ENCODE measurements at regions not wholly inside any gene's neighbourhood (a gene's known extent, or its start where the extent isn't known, plus 50 kb on each side); places are given as distances from the start of the nearest gene placed in this dataset.
"Not testable (repeated sequence)": the region's sequence is repeated elsewhere in the genome, so short reads cannot be mapped to it uniquely, and the experiment has no call there.

DNA sequence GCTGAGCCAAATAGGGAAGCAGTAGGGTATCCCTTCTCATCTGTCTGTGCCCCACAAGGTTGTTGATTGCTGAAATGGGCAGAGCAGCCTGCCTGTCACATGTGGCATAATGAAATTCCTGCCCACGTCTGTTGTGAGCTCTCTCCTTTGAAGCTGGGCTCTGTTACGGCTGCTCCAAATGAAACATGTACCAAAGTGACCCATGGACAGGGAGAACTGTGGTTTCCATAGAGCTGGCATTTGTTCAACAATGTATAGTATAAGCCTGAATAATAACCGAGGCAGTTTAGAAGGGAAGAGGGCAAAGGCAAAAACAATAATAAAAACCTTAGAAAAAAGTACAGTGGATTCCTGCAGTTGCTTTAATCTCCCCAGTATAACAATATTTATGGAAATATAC, 149.7 kb downstream of the LYPLAL1 start:
- ATAC-seq (no peak), DNase-seq (ENCODE audit: low spot score) (no peak)

DNA sequence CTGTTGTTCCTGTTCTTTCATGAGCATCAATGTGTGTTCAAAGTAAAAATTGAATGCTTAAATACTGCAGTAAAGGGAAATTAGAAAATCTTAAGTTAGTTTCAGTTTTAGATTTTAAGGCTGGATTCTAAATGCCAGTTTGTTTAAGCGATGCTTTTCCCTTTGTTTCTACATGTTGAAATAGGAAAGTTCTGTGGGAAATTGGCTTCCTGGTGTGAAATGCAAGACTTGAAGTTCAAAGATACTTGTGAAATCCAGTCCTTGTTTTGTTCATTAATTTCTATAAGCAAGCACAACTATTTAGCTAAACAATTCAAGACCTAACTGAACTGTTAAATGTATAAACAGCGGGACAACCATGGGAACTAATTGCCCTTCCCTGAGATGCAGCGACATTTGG, 149.1 kb downstream of the LYPLAL1 start:
- ATAC-seq (no peak), DNase-seq (ENCODE audit: low spot score) (no peak)

- not testable (repeated sequence) for ATAC-seq; DNase-seq (ENCODE audit: low spot score)
Observed at GRCh38 chr1:219320563-219320962, 146.9 kb downstream of the LYPLAL1 start.

GRCh38 chr1:219318826-219319225, 145.1 kb downstream of the LYPLAL1 start:
- ATAC-seq (no peak), DNase-seq (ENCODE audit: low spot score) (no peak)

DNA sequence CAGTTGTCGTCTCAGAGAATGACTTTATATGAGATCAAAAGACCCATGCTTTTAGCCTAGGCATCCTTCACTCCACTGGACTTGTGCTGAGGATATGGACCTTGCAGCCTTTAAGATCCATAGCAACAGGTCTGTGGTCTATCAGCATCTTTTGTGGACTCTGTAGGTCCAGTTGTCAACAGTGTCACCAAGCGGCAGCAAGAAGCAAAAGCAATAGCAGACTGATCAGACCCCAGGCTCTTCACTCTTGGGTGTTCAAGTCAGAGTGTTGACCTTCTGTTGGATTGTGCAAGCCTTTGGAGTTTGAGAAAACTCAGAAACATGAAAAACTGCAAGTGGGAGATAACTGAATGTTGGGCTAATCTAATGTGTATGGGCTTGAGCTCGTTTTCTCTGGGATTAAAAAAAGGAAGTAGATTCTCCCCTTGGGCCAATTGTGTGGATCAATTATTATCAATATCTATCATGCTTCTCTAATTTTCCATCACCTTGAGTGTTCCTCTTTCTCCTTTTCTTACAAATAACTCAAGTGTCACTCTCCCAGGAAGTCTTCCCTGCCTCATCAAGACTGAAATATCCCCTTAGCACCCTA, 144.2 kb downstream of the LYPLAL1 start:
- peak; percentile 72 for ATAC-seq

DNA sequence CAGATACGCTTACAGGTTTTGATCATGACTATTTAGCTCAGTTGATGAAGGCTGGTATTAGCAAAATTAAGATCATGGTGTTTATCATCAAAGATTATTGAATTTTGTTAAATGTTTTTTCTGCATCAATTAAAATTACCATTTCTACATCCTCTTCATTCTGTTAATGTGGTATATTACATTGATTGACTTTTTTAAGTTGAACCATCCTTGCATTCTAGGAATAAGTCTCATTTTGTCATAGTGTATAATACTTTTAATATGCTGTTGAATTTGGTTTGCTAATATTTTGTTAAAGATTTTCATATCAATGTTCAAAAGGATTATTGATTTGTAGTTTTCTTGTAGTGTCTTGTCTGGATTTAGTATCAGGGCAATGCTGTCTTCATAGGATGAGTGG, 142.4 kb downstream of the LYPLAL1 start:
- ATAC-seq (no peak), DNase-seq (ENCODE audit: low spot score) (no peak)

More for the DNA sequence above, 144.2 kb downstream of the LYPLAL1 start:
- DNase-seq (ENCODE audit: low spot score), result no peak

DNA sequence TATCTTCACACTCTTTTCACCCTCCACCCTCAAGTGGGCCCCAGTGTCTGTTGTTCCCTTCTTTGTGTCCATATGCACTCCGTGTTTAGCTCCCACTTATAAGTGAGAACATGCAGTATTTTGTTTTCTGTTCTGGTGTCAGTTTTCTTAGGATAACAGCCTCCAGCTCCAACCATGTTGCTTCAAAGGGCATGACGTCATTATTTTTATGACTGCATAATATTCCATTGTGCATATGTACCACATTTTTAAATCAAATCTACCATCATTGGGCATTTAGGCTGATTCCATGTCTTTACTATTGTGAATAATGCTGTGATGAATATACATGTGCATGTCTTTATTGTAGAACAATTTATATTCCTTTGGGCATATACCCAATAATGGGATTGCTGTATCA, 140.3 kb downstream of the LYPLAL1 start:
- ATAC-seq (no peak), DNase-seq (ENCODE audit: low spot score) (no peak)

- DNase-seq (ENCODE audit: low spot score) (no peak), ATAC-seq (no peak)
Observed at GRCh38 chr1:219312967-219313366, 139.3 kb downstream of the LYPLAL1 start.

DNA sequence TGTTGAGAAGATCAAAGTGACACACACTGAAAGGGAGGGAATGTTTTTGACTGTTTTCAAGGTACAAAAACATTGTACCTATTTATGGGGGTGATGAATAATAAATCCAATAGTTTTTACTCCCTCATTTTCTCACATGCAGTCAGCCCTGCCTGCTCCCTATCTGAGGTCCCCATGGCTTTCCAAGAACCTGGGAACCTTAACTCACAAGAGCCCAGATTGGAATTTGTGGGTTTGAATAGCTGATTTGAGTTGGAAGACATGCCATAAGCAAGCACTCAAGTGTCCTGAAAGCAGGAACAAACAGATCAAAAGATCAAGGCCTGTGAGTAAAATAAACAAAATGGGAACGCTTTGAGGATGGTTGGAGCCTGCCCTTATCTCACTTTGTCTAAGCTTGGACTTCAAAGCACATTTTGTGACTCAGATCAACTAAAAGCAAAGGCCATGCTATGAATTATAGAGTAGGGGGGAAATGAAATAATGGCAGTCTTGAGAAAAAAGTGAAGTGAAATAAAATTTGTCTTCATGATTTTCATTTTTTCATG, 136.6 kb downstream of the LYPLAL1 start:
- ATAC-seq, result no peak
- DNase-seq (ENCODE audit: low spot score), result no peak

- DNase-seq (ENCODE audit: low spot score) (no peak), ATAC-seq (no peak)
Observed at GRCh38 chr1:219308367-219308766, 134.7 kb downstream of the LYPLAL1 start.

GRCh38 chr1:219304227-219305226, 130.8 kb downstream of the LYPLAL1 start:
- no peak for ATAC-seq
- DNase-seq (ENCODE audit: low spot score), result no peak

GRCh38 chr1:219302697-219303096, 129.0 kb downstream of the LYPLAL1 start:
- ATAC-seq, result no peak
- DNase-seq (ENCODE audit: low spot score), result no peak

- no peak for ATAC-seq
Observed at GRCh38 chr1:219299420-219299819, 125.7 kb downstream of the LYPLAL1 start.

GRCh38 chr1:219298571-219299148, 125.0 kb downstream of the LYPLAL1 start:
- ATAC-seq, result no peak
- no peak for DNase-seq (ENCODE audit: low spot score)

More at GRCh38 chr1:219299420-219299819, 125.7 kb downstream of the LYPLAL1 start:
- no peak for DNase-seq (ENCODE audit: low spot score)

DNA sequence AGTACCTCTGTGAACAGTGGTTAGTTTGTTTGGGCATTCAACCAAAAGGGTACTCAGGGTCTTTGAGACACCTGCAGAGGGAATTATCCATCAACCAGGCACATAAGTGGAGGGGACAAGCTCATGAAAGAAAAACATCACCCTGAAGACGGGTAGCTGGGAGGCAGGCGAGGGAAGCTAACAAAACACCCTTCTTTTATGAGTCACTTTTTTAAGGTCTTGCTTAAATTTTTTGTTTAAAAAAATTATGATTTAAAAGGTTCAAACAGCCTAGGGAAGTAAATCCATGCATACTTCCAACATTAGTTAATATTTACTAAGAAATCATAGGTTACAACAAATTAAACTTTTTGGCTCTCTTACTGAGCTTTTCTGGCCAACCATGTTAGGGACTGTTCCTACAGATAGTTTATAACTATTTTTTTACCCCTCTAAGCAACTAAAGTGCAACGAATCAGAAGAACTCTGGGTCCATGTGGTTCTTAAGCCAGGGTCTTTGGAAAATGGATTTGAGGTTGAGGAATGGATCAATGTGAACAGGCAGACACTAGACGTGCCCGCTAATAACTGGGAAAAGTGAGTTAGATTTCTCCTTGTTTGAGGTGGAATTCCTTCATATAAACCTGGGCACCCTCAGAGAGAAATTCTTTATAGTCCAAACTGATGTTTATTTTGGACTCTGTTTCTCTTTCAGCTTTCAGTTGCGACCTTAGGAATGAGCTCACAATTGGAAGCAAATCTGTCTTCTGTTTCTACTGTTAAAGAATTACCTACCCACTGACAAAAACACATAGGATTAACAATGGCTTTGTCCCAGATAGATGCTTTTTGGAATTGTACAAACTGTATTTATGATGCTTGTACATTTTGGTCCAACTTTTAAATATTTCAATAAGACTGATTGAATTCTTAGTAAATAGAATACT, 123.0 kb downstream of the LYPLAL1 start:
- no peak for DNase-seq (ENCODE audit: low spot score)
- ATAC-seq, result peak; percentile 91

GRCh38 chr1:219294251-219294650, 120.6 kb downstream of the LYPLAL1 start:
- DNase-seq (ENCODE audit: low spot score), result no peak
- no peak for ATAC-seq

- ATAC-seq, result no peak
- DNase-seq (ENCODE audit: low spot score), result no peak
Observed at GRCh38 chr1:219293410-219293809, 119.7 kb downstream of the LYPLAL1 start.

- no peak for ATAC-seq
- no peak for DNase-seq (ENCODE audit: low spot score)
Observed at GRCh38 chr1:219292999-219293398, 119.3 kb downstream of the LYPLAL1 start.

GRCh38 chr1:219292341-219292740, 118.7 kb downstream of the LYPLAL1 start:
- DNase-seq (ENCODE audit: low spot score) (no peak), ATAC-seq (no peak)

GRCh38 chr1:219289171-219289570, 115.5 kb downstream of the LYPLAL1 start:
- no peak for DNase-seq (ENCODE audit: low spot score)
- no peak for ATAC-seq
